BJ (cell line): ENCODE measurements at regions not wholly inside any gene's neighbourhood (a gene's known extent, or its start where the extent isn't known, plus 50 kb on each side); places are given as distances from the start of the nearest gene placed in this dataset.
"Not testable (repeated sequence)": the region's sequence is repeated elsewhere in the genome, so short reads cannot be mapped to it uniquely, and the experiment has no call there.

ENCODE experiments used
- CTCF ChIA-PET: fragments of 350-600 bp; formaldehyde crosslinking; extraction: SDS; loops from one replicate; lab custom pipeline; 2021; ENCODE audit warnings: antibody characterized with exemption, inconsistent platforms; lab: Yijun Ruan, JAX
- POLR2A ChIA-PET: fragments of 300-600 bp; sonication (Branson Sonifier 250); formaldehyde crosslinking; extraction: SDS; loops from one replicate; lab custom pipeline; 2021; ENCODE audit warnings: antibody characterized with exemption; lab: Charles Lee
- DNase-seq: peaks from one replicate; pipeline ENCODE4 v3.0.0-alpha.2; 2011; ENCODE audit warnings: low read depth
- H3K27me3 ChIP-seq: 2 replicates; pipeline ENCODE4 v1.6.0; 2011; ENCODE audit warnings: low read length; ENCODE audit not compliant: control insufficient read depth, insufficient read depth
- H3K36me3 ChIP-seq: 2 replicates; pipeline ENCODE4 v1.5.1; 2011; ENCODE audit warnings: low read length; ENCODE audit not compliant: control insufficient read depth, insufficient read depth
- H3K4me3 ChIP-seq: 2 replicates; pipeline ENCODE4 v1.5.1; 2011; ENCODE audit warnings: low read depth, mild to moderate bottlenecking, control low read depth, low read length
- CTCF ChIP-seq: IDR thresholded peaks from 2 replicates; pipeline ENCODE4 v1.5.1; 2011; ENCODE audit warnings: low read depth, mild to moderate bottlenecking, control low read depth, inconsistent platforms, low read length, moderate library complexity; ENCODE audit not compliant: insufficient read depth

- ChIA-PET POLR2A (no interaction called here), CTCF (interaction anchor here (1.1 kb wide), 1 partner anchor 12 kb away, joined by 3 read pairs; no protein-coding TSS in a partner anchor)
- Histone ChIP-seq H3K27me3 (no peaks in the 10 kb centered on the region), H3K4me3 (no peak overlapping the region), H3K36me3 (no peaks in the 10 kb centered on the region)
- no peak for TF ChIP-seq CTCF
- DNase-seq = no peak
These were observed 577.8 kb downstream of the KCNT2 start for GRCh38 chr1:196030455-196030854.

- ChIA-PET CTCF (interaction anchor here (1.1 kb wide), 1 partner anchor 11 kb away, joined by 3 read pairs; no protein-coding TSS in a partner anchor), POLR2A (no interaction called here)
- DNase-seq = no peak
- no peak overlapping the region for H3K4me3 ChIP-seq
- no peaks in the 10 kb centered on the region for H3K27me3 ChIP-seq
- TF ChIP-seq CTCF = no peak
- no peaks in the 10 kb centered on the region for H3K36me3 ChIP-seq
These were observed 578.8 kb downstream of the KCNT2 start for GRCh38 chr1:196029410-196029809.

- Histone ChIP-seq H3K4me3 (no peak overlapping the region), H3K36me3 (no peaks in the 10 kb centered on the region), H3K27me3 (no peaks in the 10 kb centered on the region)
- no peak for TF ChIP-seq CTCF
- no peak for DNase-seq
- ChIA-PET POLR2A (no interaction called here), CTCF (interaction anchor here (0.5 to 0.7 kb wide), 2 partner anchors 14 to 24 kb away, joined by 3 read pairs; no protein-coding TSS in a partner anchor)
These were observed 581.1 kb downstream of the KCNT2 start for GRCh38 chr1:196027127-196027526.

- H3K27me3 ChIP-seq, H3K4me3 ChIP-seq, H3K36me3 ChIP-seq, POLR2A ChIA-PET, DNase-seq: not testable (repeated sequence)
- CTCF ChIA-PET = interaction anchor here (0.6 kb wide), 1 partner anchor 15 kb away, joined by 3 read pairs; no protein-coding TSS in a partner anchor
These were observed 587.1 kb downstream of the KCNT2 start for GRCh38 chr1:196021174-196021573.

GRCh38 chr1:196009362-196009761 is 598.9 kb downstream of the KCNT2 start:
- DNase-seq = no peak
- Histone ChIP-seq H3K27me3 (no peaks in the 10 kb centered on the region), H3K4me3 (no peak overlapping the region), H3K36me3 (no peaks in the 10 kb centered on the region)
- POLR2A ChIA-PET = interaction anchor here (0.7 kb wide), 1 partner anchor 681 kb away, joined by 4 read pairs; no protein-coding TSS in a partner anchor
- TF ChIP-seq CTCF = no peak
- CTCF ChIA-PET = interaction anchor here (1.4 kb wide), 1 partner anchor 17 kb away, joined by 4 read pairs; no protein-coding TSS in a partner anchor

GRCh38 chr1:196007763-196008162 is 600.5 kb downstream of the KCNT2 start:
- ChIA-PET POLR2A (no interaction called here), CTCF (no interaction called here)
- TF ChIP-seq CTCF = no peak

More at GRCh38 chr1:196007763-196008162, 600.5 kb downstream of the KCNT2 start:
- H3K36me3 ChIP-seq = no peaks in the 10 kb centered on the region
- no peaks in the 10 kb centered on the region for H3K27me3 ChIP-seq
- H3K4me3 ChIP-seq = no peak overlapping the region
- no peak for DNase-seq
